SH-SY5Y (cell line): ENCODE measurements at regions not wholly inside any gene's neighbourhood (a gene's known extent, or its start where the extent isn't known, plus 50 kb on each side); places are given as distances from the start of the nearest gene placed in this dataset.

Experiments used
- GATA2 ChIP-seq: IDR thresholded peaks from 2 replicates; pipeline ENCODE4 v1.6.1; 2011; ENCODE audit warnings: mild to moderate bottlenecking, low read depth, low read length
- GATA3 ChIP-seq: IDR thresholded peaks from 2 replicates; pipeline ENCODE4 v1.6.1; 2011; ENCODE audit warnings: low read depth, mild to moderate bottlenecking, low read length, moderate library complexity

DNA sequence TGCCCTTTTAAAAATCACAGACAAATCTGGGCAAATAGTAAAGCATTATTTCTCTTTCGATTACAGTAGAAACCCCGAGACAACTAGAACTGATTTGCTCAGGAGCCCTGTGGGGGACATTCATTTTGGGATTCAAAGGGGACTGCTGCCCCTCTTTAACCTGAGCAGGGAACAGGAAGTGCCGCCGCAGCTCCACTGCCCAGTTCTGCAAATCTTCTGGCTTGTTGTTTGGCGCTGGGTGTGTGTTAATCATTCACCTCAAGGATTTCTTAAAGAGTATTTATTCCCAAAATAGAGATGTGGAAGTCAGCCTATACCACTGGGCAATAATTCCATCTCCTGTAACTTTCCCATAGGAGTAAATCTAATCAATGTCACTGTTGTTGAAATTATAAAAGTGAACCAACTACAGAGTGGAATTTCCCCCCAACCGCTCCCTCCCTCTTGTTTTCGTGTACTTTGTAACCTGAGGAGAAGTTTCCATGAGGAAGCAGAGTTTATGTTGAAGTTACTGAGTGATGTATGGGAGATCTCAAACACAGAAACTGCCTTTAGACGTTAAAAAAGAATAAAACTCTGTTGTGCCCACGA is 515.8 kb downstream of the KLF12 start:
- TF ChIP-seq GATA3 = no peak
- TF ChIP-seq GATA2 = no peak
